Endodermal cell (in vitro differentiated cells): ENCODE measurements at regions not wholly inside any gene's neighbourhood (a gene's known extent, or its start where the extent isn't known, plus 50 kb on each side); places are given as distances from the start of the nearest gene placed in this dataset.

Experiments used
- DNase-seq: peaks from one replicate; pipeline ENCODE4 v3.0.0-alpha.2; 2017
- H3K27ac ChIP-seq: 2 replicates; pipeline ENCODE4 v1.5.1; 2013; ENCODE audit warnings: mild to moderate bottlenecking, low read depth, low read length, moderate library complexity
- H3K27me3 ChIP-seq: 2 replicates; pipeline ENCODE4 v1.6.1; 2013; ENCODE audit warnings: mild to moderate bottlenecking, low read length, moderate library complexity; ENCODE audit not compliant: insufficient read depth, control insufficient read depth, poor library complexity, severe bottlenecking
- H3K36me3 ChIP-seq: 2 replicates; pipeline ENCODE4 v1.7.0; 2013; ENCODE audit warnings: mild to moderate bottlenecking, low read length, moderate library complexity; ENCODE audit not compliant: control insufficient read depth, insufficient read depth
- H3K4me1 ChIP-seq: one replicate; pipeline ENCODE4 v1.7.0; 2013; ENCODE audit warnings: low read length; ENCODE audit not compliant: control insufficient read depth, insufficient read depth
- H3K4me3 ChIP-seq: 2 replicates; pipeline ENCODE4 v1.5.1; 2013; ENCODE audit warnings: mild to moderate bottlenecking, low read length, moderate library complexity
- H3K9ac ChIP-seq: 2 replicates; pipeline ENCODE4 v1.6.1; 2013; ENCODE audit warnings: mild to moderate bottlenecking, low read length, moderate library complexity; ENCODE audit not compliant: poor library complexity, severe bottlenecking; ENCODE audit errors: extremely low read depth
- H3K9me3 ChIP-seq: 2 replicates; pipeline ENCODE4 v1.6.1; 2013; ENCODE audit warnings: mild to moderate bottlenecking, low read length, moderate library complexity; ENCODE audit not compliant: control insufficient read depth
- H3K27ac Mint-ChIP-seq: 2 replicates; pipeline ENCODE4 v1.8.0; 2020; ENCODE audit warnings: mixed read lengths
- H3K27me3 Mint-ChIP-seq: 2 replicates; pipeline ENCODE4 v1.8.0; 2021; ENCODE audit warnings: mild to moderate bottlenecking, mixed read lengths; ENCODE audit not compliant: insufficient read depth
- H3K36me3 Mint-ChIP-seq: 2 replicates; pipeline ENCODE4 v1.8.0; 2020; ENCODE audit warnings: low read depth, mixed read lengths
- H3K4me1 Mint-ChIP-seq: 2 replicates; pipeline ENCODE4 v1.8.0; 2020; ENCODE audit warnings: mixed read lengths
- H3K4me3 Mint-ChIP-seq: 2 replicates; pipeline ENCODE4 v1.8.0; 2020; ENCODE audit warnings: mild to moderate bottlenecking, moderate library complexity, mixed read lengths
- H3K9me3 Mint-ChIP-seq: 2 replicates; pipeline ENCODE4 v1.8.0; 2020; ENCODE audit warnings: mild to moderate bottlenecking, mixed read lengths
- WGBS, 2 experiments: methylation state at CpG; one replicate each; pipeline versions ENCODE4 v1.1.5 to v1.1.7; 2013; ENCODE audit warnings: missing lambda C conversion rate in 2 of 2, mixed read lengths in 1 of 2; ENCODE audit not compliant: insufficient coverage in 1 of 2, insufficient read length in 1 of 2; 5-methylcytosine and 5-hydroxymethylcytosine counted together
- TF ChIP-seq, protein P1 (sequence below): fragments of 200-600 bp; sonication (generic); conservative IDR thresholded peaks from 2 replicates; pipeline ENCODE4 v1.5.0; 2021; ENCODE audit warnings: antibody characterized with exemption, mild to moderate bottlenecking

DNA sequence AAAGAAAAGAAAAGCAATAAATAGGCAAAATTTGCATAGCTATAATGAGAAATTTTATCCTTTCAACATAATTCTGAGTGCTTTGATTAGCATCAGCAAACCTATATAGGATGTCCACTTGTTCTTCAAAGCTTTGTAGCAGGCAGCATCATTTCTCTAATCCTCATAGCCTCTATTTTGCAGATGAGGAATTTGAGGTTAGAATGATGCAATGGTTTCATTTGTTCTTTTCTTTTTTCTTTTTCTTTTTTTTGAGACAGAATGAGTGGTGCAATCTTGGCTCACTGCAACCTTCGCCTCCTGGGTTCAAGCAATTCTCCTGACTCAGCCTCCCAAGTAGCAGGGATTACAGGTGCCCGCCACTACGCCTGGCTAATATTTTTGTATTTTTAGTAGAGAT lies 594.4 kb downstream of the TOX3 start:
- no peaks in the 10 kb centered on the region for H3K36me3 ChIP-seq
- Mint-ChIP-seq H3K4me3 (no peak overlapping the region), H3K27me3 (no peaks in the 10 kb centered on the region), H3K4me1 (peaks cover 24% of the 10 kb centered on the region), H3K36me3 (no peaks in the 10 kb centered on the region), H3K27ac (no peak overlapping the region), H3K9me3 (no peaks in the 10 kb centered on the region)
- H3K4me1 ChIP-seq, result no peaks in the 10 kb centered on the region
- H3K9ac ChIP-seq, result no peak overlapping the region
- TF ChIP-seq, protein P1, sequence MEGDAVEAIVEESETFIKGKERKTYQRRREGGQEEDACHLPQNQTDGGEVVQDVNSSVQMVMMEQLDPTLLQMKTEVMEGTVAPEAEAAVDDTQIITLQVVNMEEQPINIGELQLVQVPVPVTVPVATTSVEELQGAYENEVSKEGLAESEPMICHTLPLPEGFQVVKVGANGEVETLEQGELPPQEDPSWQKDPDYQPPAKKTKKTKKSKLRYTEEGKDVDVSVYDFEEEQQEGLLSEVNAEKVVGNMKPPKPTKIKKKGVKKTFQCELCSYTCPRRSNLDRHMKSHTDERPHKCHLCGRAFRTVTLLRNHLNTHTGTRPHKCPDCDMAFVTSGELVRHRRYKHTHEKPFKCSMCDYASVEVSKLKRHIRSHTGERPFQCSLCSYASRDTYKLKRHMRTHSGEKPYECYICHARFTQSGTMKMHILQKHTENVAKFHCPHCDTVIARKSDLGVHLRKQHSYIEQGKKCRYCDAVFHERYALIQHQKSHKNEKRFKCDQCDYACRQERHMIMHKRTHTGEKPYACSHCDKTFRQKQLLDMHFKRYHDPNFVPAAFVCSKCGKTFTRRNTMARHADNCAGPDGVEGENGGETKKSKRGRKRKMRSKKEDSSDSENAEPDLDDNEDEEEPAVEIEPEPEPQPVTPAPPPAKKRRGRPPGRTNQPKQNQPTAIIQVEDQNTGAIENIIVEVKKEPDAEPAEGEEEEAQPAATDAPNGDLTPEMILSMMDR, result no peak
- no peak overlapping the region for H3K27ac ChIP-seq
- 93% methylated on average over 3 of the region's 3 CpGs; no CpG with 5 or more reads in 1 of the 2 experiments for WGBS, 2 experiments
- no peak for DNase-seq
- no peaks in the 10 kb centered on the region for H3K9me3 ChIP-seq
- no peak overlapping the region for H3K4me3 ChIP-seq
- H3K27me3 ChIP-seq, result no peaks in the 10 kb centered on the region

DNA sequence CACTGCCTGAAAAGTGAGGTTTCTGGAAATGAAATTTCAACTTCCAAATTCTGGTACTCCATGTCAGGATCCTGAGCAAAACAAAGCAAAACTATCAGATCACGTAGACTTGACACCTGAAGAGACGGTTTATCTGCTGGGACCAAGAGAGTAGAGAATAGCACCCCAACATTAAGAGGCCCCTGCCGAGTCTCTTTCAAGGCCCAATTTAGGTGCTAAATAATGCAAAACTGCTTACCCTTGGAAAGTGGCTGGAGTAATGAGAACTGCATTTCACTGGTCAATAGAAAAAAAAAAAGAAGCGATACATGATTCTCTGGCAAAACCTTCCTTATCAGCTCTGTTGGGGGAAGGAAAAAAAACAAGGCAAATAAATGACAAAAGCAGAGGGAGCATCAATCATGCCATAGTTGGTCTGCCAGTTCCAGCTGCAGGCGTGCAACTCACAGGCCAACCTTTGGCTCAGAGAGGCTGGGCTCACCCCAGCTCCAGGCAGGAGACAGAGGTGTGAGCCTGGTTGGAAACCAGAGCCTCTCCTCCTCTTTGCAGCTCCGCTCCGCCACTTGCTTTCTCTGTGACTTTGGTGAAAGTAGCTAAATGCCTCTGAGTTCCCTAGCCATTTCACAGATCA lies 595.2 kb downstream of the TOX3 start:
- WGBS, 2 experiments, result 58 to 69% methylated on average over 6 to 7 of the region's 7 CpGs
- Histone ChIP-seq H3K9ac (no peak overlapping the region), H3K36me3 (no peaks in the 10 kb centered on the region), H3K27ac (no peak overlapping the region), H3K4me3 (no peak overlapping the region), H3K4me1 (no peaks in the 10 kb centered on the region), H3K27me3 (no peaks in the 10 kb centered on the region), H3K9me3 (no peaks in the 10 kb centered on the region)
- peak; percentile 87 for DNase-seq
- Mint-ChIP-seq H3K4me3 (no peak overlapping the region), H3K27ac (no peak overlapping the region), H3K27me3 (no peaks in the 10 kb centered on the region), H3K9me3 (no peaks in the 10 kb centered on the region), H3K36me3 (no peaks in the 10 kb centered on the region), H3K4me1 (peaks cover 24% of the 10 kb centered on the region)
- TF ChIP-seq, protein P1, result no peak

DNA sequence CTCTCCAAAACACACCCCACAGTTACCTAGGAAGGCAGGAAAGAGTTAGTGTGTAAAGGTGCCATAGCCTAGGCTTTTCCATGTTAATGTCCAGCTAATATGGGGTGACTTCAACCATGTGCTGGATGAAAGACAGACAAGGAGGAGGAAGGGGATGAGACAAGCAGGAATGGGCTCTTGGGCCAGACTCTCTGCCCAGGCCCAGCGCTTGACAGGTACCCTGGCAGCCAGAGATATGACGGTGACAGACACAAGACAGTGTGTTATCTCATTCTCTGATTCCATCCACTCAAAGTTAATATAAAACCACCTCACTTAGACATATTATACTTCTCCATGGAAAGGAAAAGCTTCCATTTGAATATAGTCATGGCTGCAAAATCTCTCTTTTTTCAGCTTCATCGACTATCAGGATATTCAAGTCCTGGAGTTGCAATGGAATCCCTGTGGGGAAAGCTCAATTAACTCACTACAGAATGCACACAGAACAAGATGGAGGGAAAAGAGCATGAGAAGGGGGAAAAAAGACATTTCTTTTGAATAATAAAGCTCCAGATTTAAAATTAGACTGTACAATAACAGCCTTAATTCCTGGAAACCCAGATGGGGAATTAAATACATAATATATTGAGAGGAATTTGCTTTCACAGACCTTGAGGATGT lies 596.7 kb downstream of the TOX3 start:
- no peak overlapping the region for H3K27ac ChIP-seq
- 93 to 100% methylated on average over 2 to 3 of the region's 3 CpGs for WGBS, 2 experiments
- H3K27ac Mint-ChIP-seq, result no peak overlapping the region

More for the DNA sequence above, 596.7 kb downstream of the TOX3 start:
- H3K4me1 Mint-ChIP-seq, result peaks cover 24% of the 10 kb centered on the region
- no peaks in the 10 kb centered on the region for H3K36me3 ChIP-seq
- no peaks in the 10 kb centered on the region for H3K27me3 Mint-ChIP-seq
- no peak overlapping the region for H3K4me3 Mint-ChIP-seq
- no peak for DNase-seq
- no peaks in the 10 kb centered on the region for H3K4me1 ChIP-seq
- no peaks in the 10 kb centered on the region for H3K9me3 ChIP-seq
- H3K4me3 ChIP-seq, result no peak overlapping the region
- H3K27me3 ChIP-seq, result no peaks in the 10 kb centered on the region
- H3K9ac ChIP-seq, result no peak overlapping the region
- no peaks in the 10 kb centered on the region for H3K9me3 Mint-ChIP-seq
- H3K36me3 Mint-ChIP-seq, result no peaks in the 10 kb centered on the region
- TF ChIP-seq, protein P1, result no peak
